GM12872 (cell line): ENCODE measurements at regions not wholly inside any gene's neighbourhood (a gene's known extent, or its start where the extent isn't known, plus 50 kb on each side); places are given as distances from the start of the nearest gene placed in this dataset.

ENCODE experiments used
- CTCF ChIP-seq: IDR thresholded peaks from 3 replicates; pipeline ENCODE4 v1.5.1; 2011; ENCODE audit warnings: low read depth, mild to moderate bottlenecking, low read length, moderate library complexity; ENCODE audit not compliant: insufficient read depth

GRCh38 chr7:3234851-3235250, 66.2 kb upstream of the SDK1 start:
- TF ChIP-seq CTCF: no peak

- no peak for TF ChIP-seq CTCF
These were observed 65.7 kb upstream of the SDK1 start for GRCh38 chr7:3235322-3235721.

GRCh38 chr7:3236268-3236667, 64.8 kb upstream of the SDK1 start:
- TF ChIP-seq CTCF: no peak

- TF ChIP-seq CTCF: no peak
These were observed 62.4 kb upstream of the SDK1 start for GRCh38 chr7:3238525-3239210.

GRCh38 chr7:3239291-3239691, 61.8 kb upstream of the SDK1 start:
- no peak for TF ChIP-seq CTCF

GRCh38 chr7:3240826-3241430, 60.1 kb upstream of the SDK1 start:
- no peak for TF ChIP-seq CTCF

- no peak for TF ChIP-seq CTCF
These were observed 59.3 kb upstream of the SDK1 start for GRCh38 chr7:3241686-3242258.
